Esophagus muscularis mucosa (tissue), 4 donors: ENCODE measurements at regions not wholly inside any gene's neighbourhood (a gene's known extent, or its start where the extent isn't known, plus 50 kb on each side); places are given as distances from the start of the nearest gene placed in this dataset.

Source experiments
- DNase-seq: peaks from one replicate; pipeline ENCODE4 v3.0.0-alpha.2; 2017; ENCODE audit errors: extremely low spot score
- H3K27ac ChIP-seq, 4 donors: fragments of 200-600 bp; sonication (generic); replicated peaks in 1 of 4; 1 replicate in 3 of 4; 2 replicates in 1 of 4; pipeline ENCODE4 v1.5.1; 2016 to 2019; ENCODE audit warnings: mild to moderate bottlenecking in 1 of 4
- H3K27me3 ChIP-seq, 4 donors: fragments of 200-600 bp; sonication (generic); one replicate each; pipeline versions ENCODE4 v1.5.1 to v1.6.0; 2016 to 2019
- H3K36me3 ChIP-seq, 4 donors: fragments of 200-600 bp; sonication (generic); one replicate each; pipeline ENCODE4 v1.5.1; 2016 to 2019
- H3K4me1 ChIP-seq, 4 donors: fragments of 200-600 bp; sonication (generic); one replicate each; pipeline ENCODE4 v1.5.1; 2016 to 2019
- H3K4me3 ChIP-seq, 4 donors: fragments of 200-600 bp; sonication (generic); 1 replicate in 2 of 4; 2 replicates in 2 of 4; pipeline ENCODE4 v1.5.1; 2016 to 2019; ENCODE audit warnings: mild to moderate bottlenecking in 4 of 4, moderate library complexity in 1 of 4
- H3K9me3 ChIP-seq, 4 donors: fragments of 200-600 bp; sonication (generic); 1 replicate in 3 of 4; 2 replicates in 1 of 4; pipeline ENCODE4 v1.5.1; 2016 to 2019
- EP300 ChIP-seq: sonication (generic); formaldehyde crosslinking; IDR thresholded peaks from one replicate; pipeline ENCODE4 v1.6.1; 2017; ENCODE audit warnings: antibody characterized with exemption
- POLR2A ChIP-seq: fragments of 450-650 bp; IDR thresholded peaks from one replicate; pipeline ENCODE4 v1.6.1; 2017; ENCODE audit warnings: antibody characterized with exemption, moderate library complexity, mild to moderate bottlenecking, low read depth
- POLR2AphosphoS5 ChIP-seq, 2 donors: sonication (generic); formaldehyde crosslinking; IDR thresholded peaks; one replicate each; pipeline ENCODE4 v1.6.1; 2017; ENCODE audit warnings: antibody characterized with exemption in 2 of 2
- WGBS: methylation state at CpG from one replicate; pipeline ENCODE4 v1.1.5; 2018; 5-methylcytosine and 5-hydroxymethylcytosine counted together
- intact Hi-C: fragments of 100-400 bp; cut with DNase I; formaldehyde crosslinking; loops from one replicate; pipeline ENCODE4 v1.15.1; 2023
- TF ChIP-seq, protein P1 (sequence below), 3 experiments: fragments of 200-600 bp in 2 of 3; fragments of 450-650 bp in 1 of 3; sonication (generic) in 2 of 3; IDR thresholded peaks; one replicate each; pipeline ENCODE4 v1.5.1; 2017 to 2019; ENCODE audit warnings: antibody characterized with exemption in 3 of 3, mild to moderate bottlenecking in 2 of 3, moderate library complexity in 1 of 3

DNA sequence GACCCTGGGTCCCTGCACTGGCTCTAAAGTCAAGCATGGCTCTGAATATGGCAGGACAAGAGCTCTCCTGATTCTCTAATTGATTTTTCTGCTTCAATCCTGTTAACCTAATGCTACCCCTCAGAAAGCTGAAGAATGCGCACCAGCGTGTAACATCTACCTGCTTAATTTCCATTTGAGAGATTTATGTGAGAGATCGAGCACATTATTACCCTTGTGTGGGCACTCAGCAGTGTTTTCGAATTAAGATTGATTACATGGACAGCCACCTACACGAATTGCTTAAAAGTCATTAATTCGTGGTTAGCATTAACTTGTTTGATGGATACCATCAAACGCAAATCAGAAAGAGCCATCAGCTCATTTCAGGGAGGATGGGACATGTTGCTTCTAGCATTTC lies 88.7 kb upstream of the PLPP4 start:
- Histone ChIP-seq H3K27me3 (peaks cover 0 to 2% (median 0%) of the 10 kb centered on the region in 4 donors), H3K36me3 (no peaks in the 10 kb centered on the region), H3K4me3 (no peak overlapping the region), H3K27ac (no peak overlapping the region), H3K9me3 (no peaks in the 10 kb centered on the region), H3K4me1 (no peaks in the 10 kb centered on the region)
- DNase-seq = no peak
- intact Hi-C loops = no loop called here
- WGBS = 88% methylated on average over 7 of the region's 7 CpGs
- TF ChIP-seq POLR2A = no peak
- TF ChIP-seq, protein P1, sequence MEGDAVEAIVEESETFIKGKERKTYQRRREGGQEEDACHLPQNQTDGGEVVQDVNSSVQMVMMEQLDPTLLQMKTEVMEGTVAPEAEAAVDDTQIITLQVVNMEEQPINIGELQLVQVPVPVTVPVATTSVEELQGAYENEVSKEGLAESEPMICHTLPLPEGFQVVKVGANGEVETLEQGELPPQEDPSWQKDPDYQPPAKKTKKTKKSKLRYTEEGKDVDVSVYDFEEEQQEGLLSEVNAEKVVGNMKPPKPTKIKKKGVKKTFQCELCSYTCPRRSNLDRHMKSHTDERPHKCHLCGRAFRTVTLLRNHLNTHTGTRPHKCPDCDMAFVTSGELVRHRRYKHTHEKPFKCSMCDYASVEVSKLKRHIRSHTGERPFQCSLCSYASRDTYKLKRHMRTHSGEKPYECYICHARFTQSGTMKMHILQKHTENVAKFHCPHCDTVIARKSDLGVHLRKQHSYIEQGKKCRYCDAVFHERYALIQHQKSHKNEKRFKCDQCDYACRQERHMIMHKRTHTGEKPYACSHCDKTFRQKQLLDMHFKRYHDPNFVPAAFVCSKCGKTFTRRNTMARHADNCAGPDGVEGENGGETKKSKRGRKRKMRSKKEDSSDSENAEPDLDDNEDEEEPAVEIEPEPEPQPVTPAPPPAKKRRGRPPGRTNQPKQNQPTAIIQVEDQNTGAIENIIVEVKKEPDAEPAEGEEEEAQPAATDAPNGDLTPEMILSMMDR (IDR thresholded peaks at IDR 0.05) = no peak
- TF ChIP-seq POLR2AphosphoS5 (IDR thresholded peaks at IDR 0.05) = no peak
- no peak for TF ChIP-seq EP300

DNA sequence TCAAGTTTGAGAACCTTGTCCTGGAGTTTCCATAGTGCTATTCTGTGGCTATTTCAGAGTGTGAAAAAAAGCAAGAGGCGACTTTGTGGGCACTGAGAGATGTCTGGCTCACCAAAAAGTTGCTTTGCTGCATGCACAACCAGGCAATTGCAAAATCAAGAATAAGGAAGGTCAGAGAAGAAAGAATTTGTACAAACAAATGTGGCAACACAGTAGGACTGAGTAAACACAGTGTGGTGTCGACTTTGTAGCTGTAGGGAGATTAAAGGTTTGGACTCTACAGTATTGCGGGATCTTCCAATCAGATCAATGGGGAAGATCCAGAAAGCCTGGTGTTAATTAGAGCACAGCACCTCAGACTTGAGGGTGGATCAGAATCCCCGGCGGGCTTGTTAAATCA lies 88.1 kb upstream of the PLPP4 start:
- Histone ChIP-seq H3K27me3 (peaks cover 0 to 2% (median 0%) of the 10 kb centered on the region in 4 donors), H3K4me1 (no peaks in the 10 kb centered on the region), H3K27ac (no peak overlapping the region), H3K4me3 (no peak overlapping the region), H3K36me3 (no peaks in the 10 kb centered on the region), H3K9me3 (no peaks in the 10 kb centered on the region)
- WGBS = 70% methylated on average over 4 of the region's 5 CpGs
- peak; percentile 85 for DNase-seq
- intact Hi-C loops = no loop called here
- no peak for TF ChIP-seq EP300
- TF ChIP-seq, protein P1 (IDR thresholded peaks at IDR 0.05) = no peak
- TF ChIP-seq POLR2A = no peak
- no peak for TF ChIP-seq POLR2AphosphoS5 (IDR thresholded peaks at IDR 0.05)

DNA sequence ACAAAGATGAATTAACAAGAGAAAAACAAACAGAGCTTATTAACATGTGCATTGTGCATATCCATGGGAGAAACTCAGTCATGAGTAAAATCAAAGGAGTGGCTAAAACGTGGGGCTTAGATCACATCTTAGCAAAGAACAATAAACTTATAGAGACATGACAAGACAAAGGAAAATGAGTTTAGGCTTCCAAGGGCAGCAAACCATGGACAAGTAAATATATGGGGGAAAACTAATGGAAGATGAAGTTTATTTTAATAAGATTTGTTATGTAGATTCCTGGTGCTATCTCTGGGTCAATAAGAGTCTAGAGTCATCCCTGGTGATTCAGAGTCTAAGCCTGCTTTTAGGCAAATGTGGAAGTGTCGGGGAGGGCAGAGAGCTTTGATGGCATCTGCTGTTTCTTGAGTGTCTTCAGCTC lies 87.2 kb upstream of the PLPP4 start:
- H3K9me3 ChIP-seq = no peaks in the 10 kb centered on the region
- no peak for DNase-seq
- no peak overlapping the region for H3K27ac ChIP-seq
- H3K4me3 ChIP-seq = no peak overlapping the region
- no peaks in the 10 kb centered on the region for H3K36me3 ChIP-seq
- 32% methylated on average over 2 of the region's 2 CpGs for WGBS
- peaks cover 0 to 2% (median 0%) of the 10 kb centered on the region in 4 donors for H3K27me3 ChIP-seq
- no peaks in the 10 kb centered on the region for H3K4me1 ChIP-seq
- TF ChIP-seq POLR2A = no peak
- intact Hi-C loops = no loop called here

DNA sequence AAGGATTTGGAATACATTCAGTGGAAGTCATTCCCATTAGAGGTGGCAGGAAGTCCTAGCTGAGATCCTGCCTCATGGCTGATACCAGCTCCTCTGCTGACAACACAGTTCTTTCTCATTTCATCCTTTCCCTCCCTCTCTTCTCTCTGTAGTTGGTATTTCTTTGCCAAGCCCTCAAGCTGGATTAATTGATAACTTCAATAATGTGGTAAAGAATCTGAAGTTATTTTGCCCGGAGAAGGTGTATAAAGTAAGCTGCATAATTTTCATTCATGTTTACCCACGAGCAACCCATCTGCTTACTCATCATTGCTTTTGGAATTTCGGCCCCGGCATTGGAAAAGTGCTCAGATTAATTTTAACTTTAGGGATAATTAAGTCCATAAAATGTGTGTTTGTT lies 85.2 kb upstream of the PLPP4 start:
- Histone ChIP-seq H3K4me3 (no peak overlapping the region), H3K27ac (no peak overlapping the region), H3K4me1 (no peaks in the 10 kb centered on the region), H3K36me3 (no peaks in the 10 kb centered on the region), H3K27me3 (peaks cover 0 to 2% (median 0%) of the 10 kb centered on the region in 4 donors), H3K9me3 (no peaks in the 10 kb centered on the region)
- intact Hi-C loops = no loop called here
- DNase-seq = no peak
- WGBS = 79% methylated on average over 4 of the region's 4 CpGs
- TF ChIP-seq, protein P1 (IDR thresholded peaks at IDR 0.05) = no peak
- TF ChIP-seq EP300 = no peak
- TF ChIP-seq POLR2A = no peak
- TF ChIP-seq POLR2AphosphoS5 (IDR thresholded peaks at IDR 0.05) = no peak

DNA sequence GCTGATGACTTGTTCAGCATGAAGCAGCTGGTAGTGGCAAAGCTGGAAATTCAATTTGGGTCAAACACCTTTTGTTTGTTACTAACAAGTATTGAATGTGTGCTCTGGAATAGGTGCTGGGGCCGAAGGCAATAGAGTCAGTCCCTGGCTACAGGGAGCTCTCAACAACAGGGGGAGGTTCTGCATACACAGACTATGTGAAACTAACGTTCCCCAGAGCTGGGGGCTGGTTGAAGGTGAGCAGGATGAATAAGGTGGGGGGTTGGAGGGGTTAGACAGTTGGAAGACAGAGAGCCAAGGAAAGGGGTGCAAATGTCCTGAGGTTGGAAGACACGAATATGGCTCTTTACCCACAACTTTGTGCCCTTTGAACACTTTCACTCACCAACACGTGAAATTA lies 84.1 kb upstream of the PLPP4 start:
- Histone ChIP-seq H3K27me3 (peaks cover 0 to 2% (median 0%) of the 10 kb centered on the region in 4 donors), H3K9me3 (no peaks in the 10 kb centered on the region), H3K4me1 (no peaks in the 10 kb centered on the region), H3K36me3 (no peaks in the 10 kb centered on the region), H3K4me3 (no peak overlapping the region), H3K27ac (no peak overlapping the region)
- 69% methylated on average over 4 of the region's 4 CpGs for WGBS
- TF ChIP-seq POLR2A (no peak), EP300 (no peak), POLR2AphosphoS5 (IDR thresholded peaks at IDR 0.05) (no peak)
- TF ChIP-seq, protein P1 (IDR thresholded peaks at IDR 0.05) = no peak
- peak; percentile 70 for DNase-seq
- intact Hi-C loops = no loop called here
